H1 (cell line): ENCODE measurements at regions not wholly inside any gene's neighbourhood (a gene's known extent, or its start where the extent isn't known, plus 50 kb on each side); places are given as distances from the start of the nearest gene placed in this dataset.

Experiments used
- CTCF ChIA-PET: fragments of 300-600 bp; sonication (Branson Sonifier 250); formaldehyde crosslinking; loops from one replicate; lab custom pipeline; 2021; ENCODE audit not compliant: partially characterized antibody; lab: Charles Lee
- POLR2A ChIA-PET: fragments of 300-600 bp; sonication (Branson Sonifier 250); formaldehyde crosslinking; loops from one replicate; lab custom pipeline; 2021; ENCODE audit warnings: inconsistent platforms; ENCODE audit not compliant: partially characterized antibody; lab: Charles Lee
- DNase-seq, 2 experiments: peaks; one replicate each; pipeline versions ENCODE4 v3.0.0 to v3.0.0-alpha.2; 2010 to 2022; ENCODE audit warnings: low spot score in 2 of 2, low read depth in 1 of 2, mixed read lengths in 1 of 2
- FAIRE-seq: peaks from 2 replicates; lab custom pipeline; 2011; peaks lifted over from hg19 to GRCh38; lab: Jason Lieb, UNC
- H2AFZ ChIP-seq: 2 replicates; pipeline ENCODE4 v1.8.1; 2012; ENCODE audit warnings: low read length, inconsistent platforms
- H2AK5ac ChIP-seq: 2 replicates; pipeline ENCODE4 v1.6.1; 2013; ENCODE audit warnings: low read depth, low read length
- H2BK120ac ChIP-seq: replicated peaks from 2 replicates; pipeline ENCODE3; 2013; ENCODE audit warnings: low read depth, low read length, inconsistent platforms
- H2BK12ac ChIP-seq: 2 replicates; pipeline ENCODE4 v1.6.1; 2013; ENCODE audit warnings: low read depth, low read length
- H2BK15ac ChIP-seq: 2 replicates; pipeline ENCODE4 v1.6.1; 2013; ENCODE audit warnings: low read length
- H2BK20ac ChIP-seq: 2 replicates; pipeline ENCODE4 v1.6.1; 2013; ENCODE audit warnings: low read length
- H2BK5ac ChIP-seq: 2 replicates; pipeline ENCODE4 v1.6.1; 2013; ENCODE audit warnings: low read depth, low read length
- H3K14ac ChIP-seq: 2 replicates; pipeline ENCODE4 v1.6.1; 2013; ENCODE audit warnings: inconsistent platforms; ENCODE audit not compliant: insufficient read length
- H3K18ac ChIP-seq: 2 replicates; pipeline ENCODE4 v1.6.1; 2013; ENCODE audit warnings: low read length; ENCODE audit errors: extremely low read depth
- H3K23ac ChIP-seq: 2 replicates; pipeline ENCODE4 v1.6.1; 2013; ENCODE audit warnings: inconsistent platforms; ENCODE audit not compliant: insufficient read length
- H3K23me2 ChIP-seq: 2 replicates; pipeline ENCODE4 v1.6.1; 2013; ENCODE audit warnings: low read depth, low read length
- H3K27ac ChIP-seq: 2 replicates; pipeline ENCODE4 v1.6.1; 2011; ENCODE audit warnings: low read depth, low read length, inconsistent platforms
- H3K27me3 ChIP-seq, 4 experiments: replicated peaks in 1 of 4; 1 replicate in 1 of 4; 2 replicates in 3 of 4; pipeline versions ENCODE4 v1.6.1 to v1.8.1; 2011 to 2013; ENCODE audit warnings: low read length in 3 of 4, mild to moderate bottlenecking in 3 of 4, inconsistent platforms in 2 of 4, mixed read lengths in 2 of 4, moderate library complexity in 1 of 4; ENCODE audit not compliant: control insufficient read depth in 3 of 4, insufficient read depth in 3 of 4; ENCODE audit errors: extremely low read depth in 1 of 4
- H3K36me3 ChIP-seq, 4 experiments: 2 replicates each; pipeline versions ENCODE4 v1.6.1 to v1.8.1; 2011 to 2013; ENCODE audit warnings: mild to moderate bottlenecking in 4 of 4, low read length in 3 of 4, moderate library complexity in 2 of 4, control low read depth in 1 of 4, inconsistent platforms in 1 of 4; ENCODE audit not compliant: insufficient read depth in 4 of 4, control insufficient read depth in 2 of 4
- H3K4ac ChIP-seq: replicated peaks from 2 replicates; pipeline ENCODE3; 2013; ENCODE audit warnings: low read length, low read depth, mixed read lengths, inconsistent platforms; ENCODE audit not compliant: insufficient read length
- H3K4me1 ChIP-seq, 4 experiments: replicated peaks in 1 of 4; 1 replicate in 1 of 4; 2 replicates in 3 of 4; pipeline versions ENCODE4 v1.6.1 to v1.8.1; 2011 to 2013; ENCODE audit warnings: low read length in 3 of 4, inconsistent platforms in 2 of 4, mixed read lengths in 1 of 4; ENCODE audit not compliant: insufficient read depth in 4 of 4, control insufficient read depth in 3 of 4
- H3K4me2 ChIP-seq, 2 experiments: 2 replicates each; pipeline versions ENCODE4 v1.6.1 to v1.8.1; 2011 to 2013; ENCODE audit warnings: low read depth in 2 of 2, low read length in 2 of 2, control low read depth in 1 of 2, inconsistent platforms in 1 of 2, mild to moderate bottlenecking in 1 of 2; ENCODE audit not compliant: insufficient read depth in 1 of 2
- H3K4me3 ChIP-seq, 4 experiments: fragments of 200-600, 300-600 bp in 1 of 4; sonication (generic), shearing (Covaris generic), sonication (Bioruptor Twin) in 1 of 4; 2 replicates each; pipeline versions ENCODE4 v1.5.1 to v1.8.1; 2011 to 2016; ENCODE audit warnings: low read length in 4 of 4, low read depth in 3 of 4, control low read depth in 2 of 4, inconsistent platforms in 2 of 4, mild to moderate bottlenecking in 2 of 4, mixed read lengths in 1 of 4, moderate library complexity in 1 of 4; ENCODE audit not compliant: insufficient read depth in 2 of 4; ENCODE audit errors: extremely low read depth in 1 of 4
- H3K56ac ChIP-seq: replicated peaks from 2 replicates; pipeline ENCODE3; 2013; ENCODE audit warnings: low read depth, mild to moderate bottlenecking, mixed read lengths, low read length, inconsistent platforms; ENCODE audit not compliant: insufficient read length
- H3K79me1 ChIP-seq: 2 replicates; pipeline ENCODE4 v1.6.1; 2013; ENCODE audit warnings: low read depth, low read length, control low read depth
- H3K79me2 ChIP-seq, 2 experiments: 2 replicates each; pipeline versions ENCODE4 v1.6.1 to v1.8.1; 2012 to 2013; ENCODE audit warnings: low read length in 2 of 2, mild to moderate bottlenecking in 2 of 2, inconsistent platforms in 1 of 2; ENCODE audit not compliant: insufficient read depth in 2 of 2, control insufficient read depth in 1 of 2
- H3K9ac ChIP-seq, 4 experiments: replicated peaks in 1 of 4; 1 replicate in 1 of 4; 2 replicates in 3 of 4; pipeline versions ENCODE4 v1.6.1 to v1.8.1; 2011 to 2013; ENCODE audit warnings: low read depth in 3 of 4, low read length in 3 of 4, control low read depth in 2 of 4, mild to moderate bottlenecking in 2 of 4, moderate library complexity in 2 of 4, inconsistent platforms in 1 of 4; ENCODE audit errors: extremely low read depth in 1 of 4
- H3K9me3 ChIP-seq, 2 experiments: 2 replicates each; pipeline versions ENCODE4 v1.6.1 to v1.8.1; 2012 to 2013; ENCODE audit warnings: mild to moderate bottlenecking in 2 of 2, moderate library complexity in 2 of 2, control low read depth in 1 of 2, inconsistent platforms in 1 of 2, low read depth in 1 of 2, low read length in 1 of 2, mixed read lengths in 1 of 2; ENCODE audit not compliant: insufficient read depth in 2 of 2
- H4K20me1 ChIP-seq, 2 experiments: replicated peaks in 1 of 2; 2 replicates each; pipeline versions ENCODE3 to v1.8.1; 2011 to 2013; ENCODE audit warnings: inconsistent platforms in 2 of 2, low read length in 2 of 2, mild to moderate bottlenecking in 1 of 2; ENCODE audit not compliant: insufficient read depth in 2 of 2, control insufficient read depth in 1 of 2
- H4K5ac ChIP-seq: 2 replicates; pipeline ENCODE4 v1.6.1; 2013; ENCODE audit warnings: low read length, low read depth, mixed read lengths, inconsistent platforms; ENCODE audit not compliant: insufficient read length
- H4K8ac ChIP-seq: 2 replicates; pipeline ENCODE4 v1.8.0; 2013; ENCODE audit warnings: mild to moderate bottlenecking, moderate library complexity, low read length, inconsistent platforms; ENCODE audit not compliant: insufficient read depth; ENCODE audit errors: extremely low read depth
- H4K91ac ChIP-seq: replicated peaks from 2 replicates; pipeline ENCODE3; 2013; ENCODE audit warnings: low read length, mixed read lengths, inconsistent platforms; ENCODE audit not compliant: insufficient read length
- CREB1 ChIP-seq: IDR thresholded peaks from 2 replicates; pipeline ENCODE4 v1.6.1; 2012; ENCODE audit warnings: inconsistent platforms
- GTF2F1 ChIP-seq: IDR thresholded peaks from 2 replicates; pipeline ENCODE4 v1.6.1; 2012; ENCODE audit warnings: low read depth, low read length, improper control_type of control experiment, borderline replicate concordance
- SIX5 ChIP-seq: IDR thresholded peaks from 2 replicates; pipeline ENCODE4 v1.6.1; 2011; ENCODE audit warnings: mild to moderate bottlenecking, low read depth, low read length
- SP1 ChIP-seq: IDR thresholded peaks from 2 replicates; pipeline ENCODE4 v1.6.1; 2011; ENCODE audit warnings: low read depth, low read length
- TAF7 ChIP-seq: optimal IDR thresholded peaks from 2 replicates; pipeline ENCODE3; 2011; ENCODE audit warnings: low read depth, mild to moderate bottlenecking, inconsistent platforms, low read length, moderate library complexity, borderline replicate concordance
- TBP ChIP-seq: IDR thresholded peaks from 2 replicates; pipeline ENCODE4 v1.6.1; 2011; ENCODE audit warnings: low read depth, low read length, improper control_type of control experiment
- WGBS, 2 experiments: shearing (Covaris generic) in 1 of 2; methylation state at CpG; one replicate each; pipeline versions ENCODE4 v1.1.6 to v1.1.7; 2013 to 2015; ENCODE audit warnings: low lambda C conversion rate in 2 of 2, mixed read lengths in 2 of 2, inconsistent platforms in 1 of 2, low coverage in 1 of 2, missing lambda C conversion rate in 1 of 2; ENCODE audit not compliant: insufficient replicate concordance in 2 of 2, insufficient coverage in 1 of 2, insufficient read length in 1 of 2; ENCODE audit errors: extremely low coverage in 1 of 2, missing lambda C conversion rate in 1 of 2; 5-methylcytosine and 5-hydroxymethylcytosine counted together

DNA sequence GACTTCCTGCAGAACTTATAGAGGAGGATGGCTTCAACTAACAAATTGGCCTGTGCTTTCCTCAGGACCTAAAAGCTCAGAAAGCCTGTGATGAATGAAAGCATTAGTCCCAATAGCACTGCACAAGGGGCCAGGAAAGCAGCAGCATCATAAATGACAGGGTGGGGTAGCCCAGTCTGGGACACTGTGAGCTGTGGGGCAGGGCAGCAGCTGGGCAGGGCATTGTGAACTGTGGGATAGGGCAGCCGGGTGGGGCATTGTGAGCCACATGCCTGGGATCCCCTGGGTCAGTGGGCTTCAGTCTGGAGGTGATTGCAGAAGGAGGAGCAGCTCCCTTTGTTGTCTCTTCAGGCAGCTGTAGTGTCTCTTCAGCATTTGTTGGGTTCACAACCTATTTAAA is 1276.8 kb downstream of the UQCRFS1 start:
- Histone ChIP-seq H2BK120ac (no peak overlapping the region), H3K4me3 (no peak overlapping the region), H4K8ac (no peak overlapping the region), H3K27ac (no peak overlapping the region), H3K9me3 (peaks cover 54 to 62% of the 10 kb centered on the region in 2 experiments), H3K27me3 (no peaks in the 10 kb centered on the region), H4K20me1 (no peaks in the 10 kb centered on the region), H2BK5ac (no peak overlapping the region), H3K79me1 (no peaks in the 10 kb centered on the region), H2AK5ac (no peak overlapping the region), H3K36me3 (no peaks in the 10 kb centered on the region), H4K91ac (no peak overlapping the region), H3K4me2 (no peak overlapping the region), H3K56ac (no peak overlapping the region), H2BK12ac (no peak overlapping the region), H4K5ac (no peak overlapping the region), H3K4ac (no peak overlapping the region), H3K4me1 (no peaks in the 10 kb centered on the region), H2BK20ac (no peak overlapping the region), H2BK15ac (no peak overlapping the region), H3K14ac (no peak overlapping the region), H2AFZ (no peak overlapping the region), H3K9ac (no peak overlapping the region), H3K18ac (no peak overlapping the region), H3K23ac (no peak overlapping the region), H3K23me2 (no peaks in the 10 kb centered on the region), H3K79me2 (no peaks in the 10 kb centered on the region)
- FAIRE-seq (no peak), DNase-seq (no peak)
- WGBS, 2 experiments, result 43% methylated on average over 1 of the region's 1 CpG; no CpG with 5 or more reads in 1 of the 2 experiments
- ChIA-PET POLR2A (interaction anchor here (0.6 kb wide), 1 partner anchor 133 kb away, joined by 4 read pairs; no protein-coding TSS in a partner anchor), CTCF (no interaction called here)
- TF ChIP-seq SIX5, result no peak
- no peak for TF ChIP-seq SP1
- TF ChIP-seq TBP, result no peak
- TF ChIP-seq TAF7, result no peak
- TF ChIP-seq GTF2F1, result no peak
- TF ChIP-seq CREB1, result no peak
